ENCODE measurements at regions not wholly inside any gene's neighbourhood (a gene's known extent, or its start where the extent isn't known, plus 50 kb on each side); places are given as distances from the start of the nearest gene placed in this dataset.
A peak's percentile ranks its signal among the peaks of the same experiment; 100 is the strongest.

DNA sequence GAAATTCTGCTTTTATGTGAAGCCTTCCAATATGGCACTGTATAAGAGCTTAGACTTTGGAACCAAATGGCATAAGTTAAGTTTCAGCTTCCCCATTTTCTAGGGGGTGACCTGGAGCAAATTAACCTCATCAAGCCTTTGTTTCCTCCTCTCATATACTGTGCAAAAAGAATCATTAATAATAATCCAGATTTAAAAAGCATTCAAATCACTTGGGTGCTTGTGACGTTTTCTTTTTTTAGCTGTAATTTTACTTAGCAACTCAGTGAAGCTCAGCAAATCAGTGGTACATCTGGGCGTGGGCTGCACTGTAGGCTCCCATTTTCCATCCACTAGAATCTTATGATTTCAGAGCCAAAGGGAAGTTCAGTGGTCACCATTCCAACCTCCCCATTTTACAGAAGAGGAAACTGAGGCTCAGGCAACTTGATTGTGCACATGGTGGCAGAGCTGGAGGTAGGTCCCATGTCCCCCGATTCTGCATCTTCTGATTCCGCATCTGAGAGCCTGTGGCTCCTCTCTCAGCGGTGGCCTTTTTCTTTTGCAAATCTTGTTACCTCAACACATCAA lies 131.2 kb downstream of the SNAPC1 start:
- no peak for DNase-seq (ENCODE audit: low read depth)

DNA sequence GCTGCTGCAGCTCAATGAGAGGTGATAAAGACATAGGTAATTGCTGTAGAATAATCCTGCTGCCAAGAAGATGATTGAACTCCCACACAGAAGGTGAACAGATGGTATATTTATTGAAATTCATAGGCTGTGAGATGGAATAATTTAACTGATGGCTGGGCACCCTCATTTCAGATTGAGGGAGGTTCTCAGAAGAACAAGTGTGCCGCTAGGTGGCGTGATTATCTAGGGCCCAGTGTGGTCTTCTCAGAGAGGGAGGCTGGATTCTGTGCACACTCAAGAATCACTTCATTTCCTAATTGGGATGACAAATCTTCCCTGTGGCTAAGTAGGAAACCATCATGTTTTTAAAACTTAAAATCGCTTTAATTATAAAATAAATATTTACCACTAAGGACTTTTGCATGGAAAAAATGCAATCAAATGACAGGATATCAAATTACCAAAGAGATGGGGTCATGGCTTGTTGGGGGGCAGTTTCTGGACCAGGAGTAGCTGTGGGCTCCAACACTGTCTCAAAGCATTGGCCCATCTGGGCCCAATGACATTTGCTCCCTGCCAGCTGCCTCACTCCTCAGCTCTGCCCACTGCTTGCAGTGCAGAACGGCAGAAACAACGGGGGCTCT lies 132.3 kb downstream of the SNAPC1 start:
- DNase-seq (ENCODE audit: low read depth), result peak; percentile 28

DNA sequence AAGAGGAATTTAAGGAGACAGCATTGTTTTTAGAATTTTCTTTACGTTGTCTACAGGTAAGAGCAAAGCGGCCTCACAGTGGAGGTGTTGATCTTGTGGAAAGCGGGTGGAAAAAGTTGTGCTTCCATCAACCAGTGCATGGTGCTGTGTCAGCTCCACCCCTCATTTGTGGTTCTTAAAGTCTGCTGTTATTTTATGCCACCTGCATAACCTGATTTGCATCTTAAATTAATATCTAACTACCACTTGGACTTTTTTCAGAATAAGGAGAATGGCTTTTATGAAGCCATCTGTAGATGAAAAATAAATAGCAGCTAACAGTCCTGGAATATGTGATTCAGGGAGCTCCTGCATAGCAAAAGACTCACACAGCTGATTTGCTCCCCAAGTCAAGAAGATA lies 135.1 kb downstream of the SNAPC1 start:
- DNase-seq (ENCODE audit: low read depth), result no peak

DNA sequence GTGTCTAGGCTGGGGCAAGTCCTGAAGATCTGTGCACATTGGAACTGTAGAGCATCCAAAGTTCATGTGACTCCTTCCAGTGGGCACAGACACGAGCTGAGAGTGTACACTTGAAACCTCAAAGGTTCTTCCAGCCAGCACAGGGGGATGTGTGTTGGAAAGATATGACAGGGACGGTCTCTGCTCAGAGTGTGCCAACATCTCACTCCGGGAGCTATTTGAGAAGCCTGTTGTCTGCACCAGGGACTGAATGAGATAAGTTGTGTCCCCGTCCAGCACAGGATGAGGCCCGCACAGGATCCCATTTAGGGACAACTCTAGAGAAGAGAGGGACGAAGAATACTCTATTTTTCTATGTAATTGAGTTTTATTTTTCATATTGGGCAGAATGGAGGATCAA lies 136.3 kb downstream of the SNAPC1 start:
- DNase-seq (ENCODE audit: low read depth), result no peak

DNA sequence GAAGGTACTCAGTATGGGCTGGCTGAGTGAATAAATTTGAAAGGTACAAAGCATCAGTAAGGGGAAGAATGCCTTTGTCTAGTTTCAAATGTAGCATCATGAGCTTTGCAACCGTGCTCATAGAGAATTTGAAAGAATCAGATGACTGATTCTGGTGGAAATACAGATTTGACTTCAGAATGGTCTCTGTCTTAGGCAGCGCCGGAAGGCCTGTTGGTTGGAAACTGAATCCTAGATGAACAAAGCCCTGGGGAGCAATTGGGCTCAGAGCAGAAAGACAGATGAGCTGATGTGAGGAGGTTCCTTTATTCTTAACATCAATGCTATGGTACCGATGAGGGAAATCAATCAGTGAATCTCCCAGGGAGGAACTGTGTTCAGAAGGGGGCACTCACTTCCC lies 137.3 kb downstream of the SNAPC1 start:
- no peak for DNase-seq (ENCODE audit: low read depth)

DNA sequence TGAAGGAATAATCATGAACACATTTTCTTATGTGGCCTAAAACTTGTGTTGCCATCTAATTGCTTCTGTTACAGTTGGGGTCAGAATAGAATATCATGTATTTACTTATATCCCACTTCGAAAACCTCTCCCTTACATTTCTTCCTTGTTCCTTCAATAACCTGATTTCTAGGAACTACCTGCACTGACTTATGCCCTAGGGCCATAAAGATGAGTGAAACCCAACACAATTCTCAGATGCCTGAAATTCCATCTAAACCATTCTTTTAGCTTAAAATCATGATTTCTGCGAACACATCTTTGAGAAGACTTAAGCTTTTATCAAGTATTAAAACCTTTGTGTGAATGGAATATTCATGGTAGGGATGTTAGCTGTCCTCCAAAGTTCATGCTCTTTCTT lies 142.7 kb downstream of the SNAPC1 start:
- DNase-seq (ENCODE audit: low read depth), result no peak

DNA sequence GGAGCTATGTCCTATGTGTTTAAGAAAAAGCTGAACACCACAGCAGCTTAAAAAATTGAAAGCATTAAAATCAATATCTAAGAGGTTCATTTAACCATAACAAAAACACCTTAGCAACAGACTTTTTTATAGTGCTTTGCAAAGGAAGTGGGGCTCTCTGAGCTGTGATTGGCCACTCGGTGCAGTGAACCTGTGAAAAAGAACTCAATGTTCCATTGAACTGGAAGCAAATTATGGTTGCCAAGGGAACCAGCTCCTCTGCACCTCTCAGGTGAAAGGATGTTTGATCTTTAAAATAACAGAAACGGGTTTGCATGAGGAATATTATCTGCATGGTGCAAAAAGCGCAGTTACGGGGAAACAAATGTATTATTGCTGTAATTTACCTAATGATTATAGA lies 149.4 kb downstream of the SNAPC1 start:
- no peak for DNase-seq (ENCODE audit: low read depth)

DNA sequence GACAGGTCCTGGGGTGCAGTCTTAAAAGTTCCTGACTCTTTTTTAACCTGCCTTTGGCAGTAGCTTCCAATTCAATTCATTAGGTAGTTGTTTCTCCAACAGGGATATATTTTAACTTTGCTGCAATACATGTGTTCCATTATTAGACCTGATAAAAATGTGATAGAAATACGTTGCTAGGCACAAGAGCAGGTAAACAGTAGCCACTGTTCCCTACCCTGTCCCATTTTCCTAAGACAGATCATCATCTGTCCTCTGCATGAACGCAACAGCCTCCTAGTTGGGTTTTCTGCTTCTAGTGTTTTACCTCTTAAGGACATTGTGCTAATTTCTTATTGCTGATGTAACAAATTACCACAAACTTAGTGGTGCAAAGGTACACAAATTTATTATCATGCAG lies 156.8 kb downstream of the SNAPC1 start:
- no peak for DNase-seq (ENCODE audit: low read depth)

DNA sequence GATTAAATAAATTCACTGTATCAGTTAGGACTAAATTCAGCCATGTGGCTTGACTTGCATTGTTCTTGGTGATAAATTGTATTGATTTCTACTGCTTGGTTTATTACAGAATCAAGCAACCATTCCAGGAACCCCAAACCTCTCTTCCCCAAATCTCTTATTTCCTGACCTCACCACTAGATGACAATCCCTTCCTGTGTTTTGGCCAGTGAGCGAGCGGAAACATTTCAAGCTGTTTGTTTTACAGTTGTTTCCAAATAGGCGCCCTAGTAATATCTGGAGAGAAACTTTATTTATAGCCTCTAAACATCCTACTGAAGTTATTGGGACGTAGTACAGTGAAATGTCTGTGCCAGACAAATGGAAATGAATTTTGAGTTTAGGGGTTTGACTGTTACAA lies 161.1 kb downstream of the SNAPC1 start:
- DNase-seq (ENCODE audit: low read depth), result no peak

DNA sequence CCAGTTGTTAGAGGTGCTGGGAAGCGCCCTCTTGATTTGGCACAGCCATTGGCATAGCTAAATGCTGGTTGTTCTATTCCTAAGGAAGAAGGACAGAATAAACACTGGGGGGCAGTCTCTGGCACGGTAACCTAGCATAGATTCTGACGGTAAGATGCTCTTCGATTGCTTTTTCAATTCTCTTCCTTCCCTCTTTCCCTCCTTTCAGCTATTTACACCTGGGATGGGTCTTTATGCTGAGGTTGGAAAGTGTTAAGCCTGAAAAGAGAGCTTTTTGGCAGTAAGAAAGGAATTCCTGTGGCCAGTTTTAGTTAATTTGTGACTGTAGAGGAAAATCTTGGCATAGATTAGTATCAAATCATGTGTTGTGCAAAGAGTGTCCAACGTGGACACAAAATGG lies 162.8 kb downstream of the SNAPC1 start:
- DNase-seq (ENCODE audit: low read depth), result no peak

DNA sequence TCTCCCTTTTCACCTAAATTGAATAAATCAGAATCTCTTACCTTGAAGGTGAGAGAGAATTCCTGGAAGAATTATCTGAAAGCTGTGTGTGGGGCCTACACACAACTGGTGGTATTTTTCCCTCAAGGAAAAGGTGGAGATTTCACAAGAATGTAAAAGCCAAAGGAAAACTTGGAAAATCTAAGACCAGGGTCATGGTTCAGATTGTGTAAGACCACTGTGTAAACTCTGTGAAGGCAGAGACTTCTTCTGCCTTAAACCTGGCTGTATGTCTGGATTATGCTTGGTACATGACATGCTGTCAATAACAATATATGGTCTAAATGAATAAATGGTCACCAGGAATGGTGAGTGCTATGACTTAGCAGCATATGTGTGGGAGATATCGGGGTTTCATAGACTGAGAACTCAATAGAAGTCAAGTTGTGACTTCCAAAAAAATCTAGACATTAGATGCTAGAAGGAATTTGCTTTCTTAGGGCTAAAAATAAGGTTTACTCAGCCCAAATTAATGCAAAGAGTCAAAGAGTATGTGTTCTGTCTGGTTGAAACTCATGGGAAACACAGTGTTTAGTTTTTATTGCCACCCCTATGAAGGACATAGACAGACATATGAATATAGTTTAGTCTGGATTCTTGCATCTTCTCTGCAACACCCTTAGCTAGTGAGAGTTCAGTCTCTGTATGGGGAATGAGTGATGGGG lies 163.7 kb downstream of the SNAPC1 start:
- no peak for DNase-seq (ENCODE audit: low read depth)

DNA sequence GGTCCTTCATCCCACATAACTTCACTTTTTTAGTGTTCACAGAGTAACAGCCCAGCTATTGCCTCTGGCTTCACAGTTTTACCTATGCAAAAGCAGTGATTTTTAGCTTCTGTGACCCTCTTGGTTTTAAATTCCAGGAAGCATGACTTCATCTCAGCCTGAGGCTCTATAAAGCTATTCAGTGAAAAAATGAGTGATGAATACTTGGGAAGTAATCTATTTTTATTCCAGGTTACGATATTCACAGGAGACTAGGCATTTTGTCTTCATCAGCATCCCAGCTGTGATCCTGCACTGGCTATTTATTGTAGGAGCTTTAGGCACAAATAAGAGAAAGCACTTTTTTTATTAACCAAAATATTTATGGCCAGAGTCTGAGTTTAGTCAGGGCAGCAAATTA lies 164.8 kb downstream of the SNAPC1 start:
- DNase-seq (ENCODE audit: low read depth), result no peak

DNA sequence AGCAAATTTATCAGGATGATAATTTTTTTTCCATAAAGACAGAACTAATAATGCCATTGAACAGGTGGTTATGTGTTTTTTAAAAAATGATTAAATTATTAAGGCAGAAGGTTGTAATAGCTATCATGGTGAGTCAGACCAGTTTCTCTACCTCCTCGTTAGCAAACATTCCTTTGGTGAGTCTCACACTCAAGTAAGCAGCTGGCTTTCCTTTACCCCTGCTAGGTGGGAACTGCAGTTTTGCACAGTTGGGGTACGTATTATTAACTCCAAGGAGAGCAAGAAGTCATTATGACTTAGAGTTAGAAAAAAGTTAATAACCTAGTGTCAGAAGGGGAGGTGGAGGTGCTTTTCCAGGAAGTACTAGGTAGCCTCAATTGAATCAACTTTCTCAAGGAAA lies 165.3 kb downstream of the SNAPC1 start:
- DNase-seq (ENCODE audit: low read depth), result no peak

DNA sequence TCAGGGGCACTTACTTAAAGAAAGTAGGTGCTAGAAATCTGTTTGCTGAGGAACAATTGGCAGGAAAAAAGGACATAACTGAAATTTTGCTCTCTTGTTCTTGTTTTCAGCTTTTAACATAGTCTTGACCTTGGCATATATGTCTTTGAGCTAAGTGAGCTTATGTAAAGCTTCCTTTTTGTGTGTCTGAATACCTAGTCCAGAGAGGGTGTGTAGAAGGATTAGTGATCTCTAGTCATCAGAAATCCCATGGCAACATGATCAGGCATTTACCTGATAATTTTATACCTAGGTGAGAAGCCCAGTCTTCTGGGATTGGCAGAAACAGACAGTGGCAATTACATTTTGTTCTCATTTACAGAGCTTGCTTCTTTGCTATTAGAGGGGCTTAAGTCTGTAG lies 166.1 kb downstream of the SNAPC1 start:
- DNase-seq (ENCODE audit: low read depth), result no peak

DNA sequence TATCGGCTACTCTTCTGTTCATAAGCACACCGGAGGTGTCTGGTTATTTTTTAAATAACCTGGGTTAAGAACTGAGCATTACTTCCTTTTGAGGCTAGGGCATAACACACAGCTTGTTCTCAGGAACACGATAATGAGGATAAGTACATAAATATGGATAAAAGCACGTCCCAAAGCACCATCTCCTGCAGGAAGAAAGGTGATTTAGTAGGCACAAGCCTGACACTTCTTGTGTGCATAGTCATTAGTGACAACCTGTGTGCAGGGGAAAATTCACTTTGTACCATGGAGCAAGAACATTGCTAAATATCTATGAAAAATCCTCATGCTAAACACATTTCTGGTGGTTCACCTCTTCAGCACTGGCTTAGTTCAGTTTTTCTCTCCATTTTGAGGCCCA lies 166.5 kb downstream of the SNAPC1 start:
- DNase-seq (ENCODE audit: low read depth), result no peak

DNA sequence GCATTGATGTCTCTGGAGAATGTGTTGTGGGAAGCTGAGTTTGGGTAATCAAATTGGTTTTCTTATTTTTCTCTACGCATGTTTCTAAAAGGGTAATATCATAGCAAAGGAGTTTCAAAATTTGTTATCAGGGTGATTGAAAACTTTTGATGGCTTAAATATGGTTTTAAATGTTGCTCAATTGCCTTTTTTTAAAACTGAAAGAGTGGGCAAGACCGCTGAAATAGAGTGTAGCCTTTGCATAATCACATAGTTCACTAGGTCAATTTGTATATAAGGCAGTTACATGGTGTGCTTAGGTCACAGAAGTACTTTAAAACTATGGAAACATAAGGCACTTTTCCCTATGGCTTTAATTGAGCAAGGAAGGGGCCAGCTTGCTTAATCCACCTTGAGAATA lies 167.4 kb downstream of the SNAPC1 start:
- no peak for DNase-seq (ENCODE audit: low read depth)

DNA sequence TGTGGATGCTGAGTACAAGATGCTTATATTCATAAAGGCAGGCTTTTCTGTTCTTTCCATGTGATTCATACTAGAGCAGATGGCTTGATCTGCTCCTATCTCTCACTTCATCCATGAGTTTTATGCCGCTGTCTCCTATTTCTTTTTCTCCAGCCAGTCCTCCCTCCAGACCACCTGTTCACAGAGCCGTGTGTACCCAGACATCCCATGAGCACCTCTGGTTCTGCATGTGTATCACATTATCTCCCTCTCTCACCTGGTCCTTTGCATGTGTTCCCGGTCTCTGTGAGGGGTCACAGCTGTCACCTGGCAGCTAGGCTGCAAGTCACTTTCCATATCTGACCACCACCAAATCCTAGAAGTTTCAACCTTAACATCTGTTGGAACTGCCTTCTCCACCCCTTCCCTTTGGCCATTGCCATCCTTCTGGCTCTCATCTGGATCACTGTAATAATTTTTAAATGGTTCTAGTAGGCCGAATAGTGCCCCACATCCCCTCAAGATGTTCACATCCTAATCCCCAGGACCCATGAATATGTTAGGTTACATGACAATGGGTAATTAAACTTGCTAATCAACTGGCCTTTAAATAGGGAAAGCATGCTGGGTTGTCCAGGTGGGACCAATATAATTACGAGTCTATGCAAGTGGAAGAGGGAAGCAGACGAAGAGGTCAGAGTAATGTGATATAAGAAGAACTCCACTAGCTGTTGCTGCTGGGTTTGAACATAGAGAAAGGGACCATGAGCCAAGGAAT lies 168.1 kb downstream of the SNAPC1 start:
- no peak for DNase-seq (ENCODE audit: low read depth)

DNA sequence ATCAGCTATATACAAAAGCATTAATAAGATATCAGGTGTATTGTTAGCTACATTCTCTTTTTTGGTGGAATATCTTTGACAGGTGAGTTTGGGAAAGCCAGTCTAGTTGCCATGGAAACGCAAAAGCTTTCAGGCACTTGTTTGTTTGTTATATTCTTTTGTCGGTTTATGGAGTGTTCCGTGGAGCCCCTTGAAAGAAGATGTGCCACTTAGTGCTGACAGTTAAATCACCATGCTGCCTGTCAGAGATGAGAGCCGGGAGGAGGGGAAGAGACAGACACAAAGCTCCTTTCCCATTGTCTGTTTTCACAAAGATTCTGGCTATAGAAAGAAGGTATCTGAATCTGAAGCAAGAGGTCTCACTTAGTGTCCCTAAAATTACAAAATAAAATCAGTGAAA lies 170.8 kb downstream of the SNAPC1 start:
- no peak for DNase-seq (ENCODE audit: low read depth)

DNA sequence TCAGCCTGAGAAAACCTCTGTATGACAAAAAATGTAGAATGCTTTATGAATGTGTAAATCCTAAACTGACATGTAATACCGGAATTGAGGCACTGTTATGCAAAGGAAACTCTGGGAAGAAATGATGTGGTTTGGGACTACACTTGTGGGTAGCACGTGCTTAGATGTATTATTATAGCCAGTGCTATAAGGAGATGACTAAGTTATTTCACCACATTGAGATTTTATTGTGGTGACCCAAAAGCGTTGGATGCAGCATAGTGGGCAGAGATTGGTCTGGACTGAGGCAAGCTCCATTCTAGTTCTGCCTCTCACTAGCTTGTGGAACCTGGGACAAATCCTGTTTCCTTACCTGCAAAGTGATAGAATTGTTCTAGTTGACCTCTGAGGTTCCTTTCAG lies 172.2 kb downstream of the SNAPC1 start:
- DNase-seq (ENCODE audit: low read depth), result no peak

DNA sequence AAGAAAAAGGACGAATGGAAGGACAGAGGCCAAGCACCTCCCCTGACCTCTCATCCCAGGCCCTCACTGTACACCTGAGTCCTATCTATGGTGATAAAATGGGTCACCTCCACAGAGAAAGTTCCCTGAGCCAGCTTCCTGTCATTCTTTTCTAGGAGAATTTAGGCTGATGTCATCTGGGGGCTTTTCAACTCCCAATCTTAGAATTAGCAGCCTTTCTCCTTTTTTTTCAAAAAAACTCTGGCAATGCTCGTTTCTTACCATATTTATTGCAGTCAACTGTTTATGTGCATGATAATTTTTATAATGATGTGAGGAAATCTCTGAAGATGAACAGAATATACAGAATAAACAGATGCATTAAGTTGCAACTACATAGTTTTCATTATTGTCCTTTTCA lies 177.6 kb downstream of the SNAPC1 start:
- no peak for DNase-seq (ENCODE audit: low read depth)

DNA sequence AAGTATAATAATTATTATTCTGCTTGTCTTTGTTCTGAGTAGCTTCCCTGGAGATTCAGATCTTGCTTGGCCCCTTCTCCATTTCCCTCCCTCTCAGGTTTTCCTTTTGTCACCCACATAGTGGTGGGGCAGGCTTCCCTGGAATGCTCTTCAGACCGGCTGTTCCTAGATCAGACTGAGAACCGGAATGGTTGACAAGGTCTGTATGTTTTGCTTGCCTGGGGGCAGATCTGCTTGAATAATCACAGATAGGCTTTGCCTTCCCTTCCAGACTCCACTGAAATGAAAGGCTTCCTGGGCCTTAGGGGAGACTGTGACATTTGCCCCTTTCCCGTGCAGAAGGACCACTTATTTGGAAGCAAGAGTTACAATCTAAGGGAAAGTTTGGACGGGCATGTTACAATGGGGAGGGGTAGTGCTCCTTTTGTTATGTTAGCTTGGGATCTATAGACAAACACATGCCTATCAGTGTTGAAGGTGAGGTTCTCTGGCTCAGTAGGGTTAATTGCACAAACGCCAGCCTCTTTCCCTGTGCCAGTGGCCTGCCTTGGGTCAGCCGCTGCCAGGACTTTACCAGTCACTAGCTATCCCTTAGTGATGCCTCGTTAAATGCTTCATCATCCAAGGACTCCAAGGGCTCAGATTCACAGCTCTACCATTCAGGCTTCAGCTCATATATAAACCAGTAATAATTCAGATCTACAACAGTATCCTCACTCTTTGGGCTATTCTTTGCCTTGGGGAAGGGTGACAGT lies 178.6 kb downstream of the SNAPC1 start:
- no peak for DNase-seq (ENCODE audit: low read depth)

DNA sequence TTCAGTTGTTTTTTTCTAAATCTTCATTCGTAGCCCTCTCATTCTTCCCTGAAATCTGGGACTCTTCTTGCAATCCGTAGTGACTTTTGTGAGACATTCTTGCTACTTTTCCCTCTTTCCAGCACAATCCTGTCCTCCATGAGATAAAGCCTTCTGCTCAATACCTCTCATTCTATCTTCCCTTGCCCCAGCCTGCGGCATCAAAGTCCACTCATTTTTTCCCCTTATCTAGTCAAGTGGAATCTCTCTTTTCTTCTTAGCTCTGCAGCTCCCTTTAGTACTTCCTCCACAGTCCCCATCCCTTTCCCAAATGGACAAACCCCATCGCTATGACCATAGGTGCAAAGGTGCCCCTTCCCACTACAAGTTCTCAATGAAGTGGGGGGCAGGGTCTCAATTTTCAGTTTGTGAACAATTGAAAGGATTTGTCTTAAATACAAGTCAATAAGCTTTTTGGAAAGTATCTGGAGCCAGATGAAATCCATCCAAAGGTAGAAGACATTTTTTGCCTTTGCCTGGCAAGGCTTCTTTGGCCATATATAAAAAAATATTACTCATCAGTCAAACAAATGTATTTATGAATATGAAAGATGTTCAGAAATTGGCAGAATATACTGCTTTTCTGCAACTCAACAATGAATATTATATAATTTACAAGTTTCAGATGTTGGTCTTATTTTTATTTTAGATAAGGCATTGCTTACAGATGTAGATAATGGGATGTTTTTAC lies 179.4 kb downstream of the SNAPC1 start:
- DNase-seq (ENCODE audit: low read depth), result no peak
